Fibroblast of villous mesenchyme (primary cell): ENCODE measurements at regions not wholly inside any gene's neighbourhood (a gene's known extent, or its start where the extent isn't known, plus 50 kb on each side); places are given as distances from the start of the nearest gene placed in this dataset.

Experiments used
- DNase-seq: peaks from one replicate; pipeline ENCODE4 v3.0.0-alpha.2; 2010; ENCODE audit warnings: low read depth
- H3K4me3 ChIP-seq: 2 replicates; pipeline ENCODE4 v1.5.1; 2011; ENCODE audit warnings: low read depth, mild to moderate bottlenecking, low read length
- TF ChIP-seq, protein P1 (sequence below): IDR thresholded peaks from 2 replicates; pipeline ENCODE4 v1.5.1; 2012; ENCODE audit warnings: low read depth, mild to moderate bottlenecking, low read length; ENCODE audit not compliant: insufficient read depth

DNA sequence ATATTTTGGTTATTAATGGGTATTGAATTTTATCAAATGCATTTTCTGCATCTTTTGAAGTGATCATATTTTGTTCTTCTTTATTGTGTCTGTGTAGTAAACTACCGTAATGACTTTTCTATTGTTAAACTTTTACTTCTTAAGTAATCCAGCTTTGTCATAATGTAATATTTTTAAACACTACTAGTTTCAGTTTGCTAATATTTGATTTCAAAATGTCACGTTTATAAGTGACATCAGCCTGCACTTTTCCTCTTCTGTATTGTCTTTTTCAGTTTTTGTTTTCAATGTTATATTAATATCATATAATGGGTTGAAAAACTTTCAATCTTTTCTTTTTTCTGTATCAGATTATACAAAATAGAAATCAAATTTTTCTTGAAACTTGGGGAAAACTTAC lies 71.6 kb upstream of the ANKRD1 start:
- H3K4me3 ChIP-seq, result no peak overlapping the region
- no peak for DNase-seq
- TF ChIP-seq, protein P1, sequence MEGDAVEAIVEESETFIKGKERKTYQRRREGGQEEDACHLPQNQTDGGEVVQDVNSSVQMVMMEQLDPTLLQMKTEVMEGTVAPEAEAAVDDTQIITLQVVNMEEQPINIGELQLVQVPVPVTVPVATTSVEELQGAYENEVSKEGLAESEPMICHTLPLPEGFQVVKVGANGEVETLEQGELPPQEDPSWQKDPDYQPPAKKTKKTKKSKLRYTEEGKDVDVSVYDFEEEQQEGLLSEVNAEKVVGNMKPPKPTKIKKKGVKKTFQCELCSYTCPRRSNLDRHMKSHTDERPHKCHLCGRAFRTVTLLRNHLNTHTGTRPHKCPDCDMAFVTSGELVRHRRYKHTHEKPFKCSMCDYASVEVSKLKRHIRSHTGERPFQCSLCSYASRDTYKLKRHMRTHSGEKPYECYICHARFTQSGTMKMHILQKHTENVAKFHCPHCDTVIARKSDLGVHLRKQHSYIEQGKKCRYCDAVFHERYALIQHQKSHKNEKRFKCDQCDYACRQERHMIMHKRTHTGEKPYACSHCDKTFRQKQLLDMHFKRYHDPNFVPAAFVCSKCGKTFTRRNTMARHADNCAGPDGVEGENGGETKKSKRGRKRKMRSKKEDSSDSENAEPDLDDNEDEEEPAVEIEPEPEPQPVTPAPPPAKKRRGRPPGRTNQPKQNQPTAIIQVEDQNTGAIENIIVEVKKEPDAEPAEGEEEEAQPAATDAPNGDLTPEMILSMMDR, result no peak

DNA sequence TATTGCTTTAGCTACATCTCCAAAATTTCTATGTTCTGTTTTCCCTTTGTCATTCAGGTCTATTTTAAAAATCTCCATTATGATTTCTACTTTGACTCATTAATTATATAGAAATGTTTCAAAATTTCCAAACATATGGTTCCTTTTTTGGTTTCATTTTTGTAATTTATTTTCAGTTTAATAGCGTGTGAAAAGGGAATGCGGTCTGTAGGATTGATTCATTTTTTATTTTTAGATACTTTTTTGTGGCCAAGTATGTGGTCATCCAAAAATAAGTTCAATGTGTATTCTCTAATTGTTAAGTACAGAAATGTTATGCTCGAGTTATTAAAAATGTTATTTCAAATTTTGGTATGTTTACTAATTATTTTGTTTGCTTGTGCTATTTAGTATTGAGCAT lies 72.5 kb upstream of the ANKRD1 start:
- H3K4me3 ChIP-seq, result no peak overlapping the region
- TF ChIP-seq, protein P1, result no peak
- DNase-seq, result no peak

DNA sequence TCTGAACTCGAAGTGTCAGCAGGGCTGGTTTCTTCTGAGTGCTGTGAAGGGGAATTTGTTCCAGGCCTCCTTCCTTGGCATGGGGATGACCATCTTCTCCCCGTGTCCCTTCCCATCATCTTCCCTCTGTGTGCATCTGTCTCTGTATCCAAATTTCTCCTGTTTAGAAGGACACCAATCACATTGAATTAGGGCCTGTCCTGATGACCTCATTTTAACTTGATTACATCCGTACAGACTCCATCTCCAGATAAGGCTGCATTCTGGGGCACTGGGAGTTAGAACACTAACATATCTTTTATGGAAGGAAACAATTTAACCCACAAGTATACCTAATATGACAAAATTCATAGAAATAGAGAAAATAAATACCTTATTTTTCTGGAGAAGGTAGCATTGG lies 76.8 kb upstream of the ANKRD1 start:
- H3K4me3 ChIP-seq, result no peak overlapping the region
- no peak for DNase-seq
- TF ChIP-seq, protein P1, result no peak

DNA sequence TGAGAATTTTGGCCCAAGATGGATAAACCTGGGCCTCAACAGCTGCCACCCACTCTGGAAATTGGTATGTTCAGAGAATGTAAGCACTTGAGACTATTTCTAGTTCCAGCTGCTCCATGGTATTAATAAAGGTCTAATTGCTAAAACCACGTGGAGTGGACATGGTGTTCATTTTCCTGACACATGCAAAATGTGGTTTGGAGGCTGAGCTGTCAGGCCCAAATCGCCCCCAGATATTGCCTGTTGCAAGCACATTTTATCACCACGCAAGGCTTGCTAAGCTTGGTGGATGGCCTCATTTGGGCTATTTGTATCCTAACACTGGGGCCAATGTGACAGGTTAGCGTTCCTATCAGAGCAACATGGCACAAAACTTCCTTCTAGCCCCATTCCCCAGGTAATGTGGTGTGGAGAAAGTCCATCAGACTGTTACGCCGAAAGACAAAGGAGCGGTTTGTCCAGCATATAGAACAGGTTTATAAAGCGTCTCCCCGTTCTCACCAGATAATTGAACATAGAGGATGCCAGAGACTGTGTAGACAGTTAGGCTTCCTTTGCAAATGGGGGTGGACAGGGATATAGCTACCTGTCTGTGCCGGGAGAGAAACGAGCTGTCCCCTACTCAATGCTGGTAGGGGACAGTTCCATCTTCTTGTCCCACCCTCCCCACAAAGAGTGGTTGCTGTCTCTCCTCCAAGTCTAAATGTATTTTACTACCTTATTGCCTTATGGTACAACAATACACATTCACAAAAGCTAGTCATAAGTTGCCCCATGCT lies 78.0 kb upstream of the ANKRD1 start:
- H3K4me3 ChIP-seq, result no peak overlapping the region
- TF ChIP-seq, protein P1, result no peak
- DNase-seq, result no peak

DNA sequence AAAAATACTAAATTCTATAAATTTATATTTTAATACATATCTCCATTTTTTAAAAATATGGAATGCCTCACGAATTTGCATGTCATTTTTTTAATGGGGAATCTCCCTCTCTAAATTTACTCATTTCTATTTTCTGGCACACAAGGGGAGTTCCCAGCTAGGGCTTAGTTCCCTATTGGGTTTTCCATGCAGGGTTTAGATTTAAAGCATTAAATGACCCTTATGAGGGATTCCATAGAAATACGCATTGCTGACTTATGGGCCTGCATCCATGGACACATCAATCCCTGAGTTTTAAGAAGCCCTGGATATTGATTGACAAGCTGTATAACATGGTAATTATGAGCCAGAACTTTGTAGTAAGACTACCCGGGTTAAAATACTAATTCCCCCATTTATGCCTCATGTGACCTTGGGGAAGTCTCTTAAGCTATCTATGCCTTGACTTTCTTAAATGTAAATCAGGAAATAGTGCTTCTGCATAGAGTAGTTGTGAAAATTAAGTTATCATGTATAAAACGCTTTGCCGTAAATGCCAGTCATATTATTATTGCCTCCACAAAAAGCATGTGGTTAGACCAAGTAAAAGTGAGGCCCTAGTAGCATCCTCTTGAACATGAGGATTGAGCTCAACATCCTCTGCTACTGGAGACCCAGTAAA lies 78.8 kb upstream of the ANKRD1 start:
- TF ChIP-seq, protein P1, result no peak
- H3K4me3 ChIP-seq, result no peak overlapping the region
- no peak for DNase-seq

DNA sequence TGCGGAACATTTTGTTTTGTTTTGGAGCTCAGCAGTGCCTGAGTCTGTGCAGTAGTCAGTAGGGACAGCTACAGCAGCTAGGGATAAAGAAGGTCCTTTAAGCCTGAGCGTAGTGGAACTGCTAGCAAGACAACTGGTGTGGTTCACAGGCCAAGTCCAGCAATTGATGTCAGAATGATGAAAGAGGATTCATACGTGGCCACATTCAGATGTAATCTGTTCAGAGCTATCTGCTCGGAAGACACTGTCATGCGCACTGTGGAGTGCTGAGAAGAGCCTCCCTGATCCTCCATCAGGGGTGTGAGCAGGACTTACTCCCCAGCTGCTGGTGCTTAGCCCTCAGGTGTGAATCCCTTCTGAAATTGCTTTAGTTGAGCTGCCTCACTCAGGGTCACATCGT lies 79.6 kb upstream of the ANKRD1 start:
- DNase-seq, result no peak
- no peak overlapping the region for H3K4me3 ChIP-seq
- TF ChIP-seq, protein P1, result no peak
